ENCODE measurements at regions not wholly inside any gene's neighbourhood (a gene's known extent, or its start where the extent isn't known, plus 50 kb on each side); places are given as distances from the start of the nearest gene placed in this dataset.

DNA sequence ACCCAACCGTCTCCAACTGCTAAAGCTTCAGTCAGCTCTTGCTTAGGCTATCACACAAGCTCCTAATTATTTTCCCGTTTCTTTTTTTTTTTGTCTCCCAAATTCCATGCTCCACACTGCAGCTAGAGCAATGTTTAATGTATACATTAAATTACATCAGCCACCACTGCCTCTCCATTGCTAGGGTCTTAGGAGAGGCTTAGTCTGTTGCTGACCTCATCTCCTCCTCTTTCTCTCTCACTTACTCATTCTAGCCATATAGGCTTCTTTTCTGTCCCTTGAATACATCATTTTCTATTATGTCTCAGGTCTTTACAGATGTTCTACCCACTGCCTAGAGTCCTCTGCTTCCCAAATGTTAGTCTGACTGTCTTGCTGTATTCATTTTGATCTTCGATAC is 138.1 kb upstream of the ST6GALNAC5 start:
- TF ChIP-seq, protein P1, sequence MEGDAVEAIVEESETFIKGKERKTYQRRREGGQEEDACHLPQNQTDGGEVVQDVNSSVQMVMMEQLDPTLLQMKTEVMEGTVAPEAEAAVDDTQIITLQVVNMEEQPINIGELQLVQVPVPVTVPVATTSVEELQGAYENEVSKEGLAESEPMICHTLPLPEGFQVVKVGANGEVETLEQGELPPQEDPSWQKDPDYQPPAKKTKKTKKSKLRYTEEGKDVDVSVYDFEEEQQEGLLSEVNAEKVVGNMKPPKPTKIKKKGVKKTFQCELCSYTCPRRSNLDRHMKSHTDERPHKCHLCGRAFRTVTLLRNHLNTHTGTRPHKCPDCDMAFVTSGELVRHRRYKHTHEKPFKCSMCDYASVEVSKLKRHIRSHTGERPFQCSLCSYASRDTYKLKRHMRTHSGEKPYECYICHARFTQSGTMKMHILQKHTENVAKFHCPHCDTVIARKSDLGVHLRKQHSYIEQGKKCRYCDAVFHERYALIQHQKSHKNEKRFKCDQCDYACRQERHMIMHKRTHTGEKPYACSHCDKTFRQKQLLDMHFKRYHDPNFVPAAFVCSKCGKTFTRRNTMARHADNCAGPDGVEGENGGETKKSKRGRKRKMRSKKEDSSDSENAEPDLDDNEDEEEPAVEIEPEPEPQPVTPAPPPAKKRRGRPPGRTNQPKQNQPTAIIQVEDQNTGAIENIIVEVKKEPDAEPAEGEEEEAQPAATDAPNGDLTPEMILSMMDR (IDR thresholded peaks at IDR 0.05) = no peak
- TF ChIP-seq POLR2A (IDR thresholded peaks at IDR 0.05) = no peak
